ENCODE measurements at regions not wholly inside any gene's neighbourhood (a gene's known extent, or its start where the extent isn't known, plus 50 kb on each side); places are given as distances from the start of the nearest gene placed in this dataset.

- no peak overlapping the region for H3K27ac ChIP-seq (ENCODE audit: low read depth in 1 of 3, low read length in 2 of 3)
- DNase-seq (no peak), FAIRE-seq (peak; percentile 57)
- H3K9me3 ChIP-seq (ENCODE audit: control insufficient read depth in 2 of 2, insufficient read depth in 1 of 2, low read depth in 1 of 2, low read length in 1 of 2), result peaks cover 0 to 4% of the 10 kb centered on the region in 2 donors
- no peak overlapping the region for H3K4me3 ChIP-seq (ENCODE audit: low read depth in 1 of 3, low read length in 3 of 3)
- no peaks in the 10 kb centered on the region for H3K27me3 ChIP-seq (ENCODE audit: control insufficient read depth in 3 of 3, insufficient read depth in 3 of 3, low read length in 3 of 3)
- no peaks in the 10 kb centered on the region for H3K36me3 ChIP-seq (ENCODE audit: control insufficient read depth in 3 of 3, insufficient read depth in 2 of 3, low read depth in 1 of 3, low read length in 3 of 3)
- 17 to 44% (median 32%) methylated on average over 1 of the region's 1 CpG for WGBS, 3 donors
- no peaks in the 10 kb centered on the region for H3K4me1 ChIP-seq (ENCODE audit: control insufficient read depth in 3 of 3, insufficient read depth in 2 of 3, low read depth in 1 of 3, low read length in 2 of 3)
Observed at GRCh38 chr4:184575306-184575705, 73.9 kb downstream of the CASP3 start.

GRCh38 chr4:184574861-184575260 is 74.4 kb downstream of the CASP3 start:
- Histone ChIP-seq H3K4me1 (ENCODE audit: control insufficient read depth in 3 of 3, insufficient read depth in 2 of 3, low read depth in 1 of 3, low read length in 2 of 3) (no peaks in the 10 kb centered on the region), H3K9me3 (ENCODE audit: control insufficient read depth in 2 of 2, insufficient read depth in 1 of 2, low read depth in 1 of 2, low read length in 1 of 2) (no peaks in the 10 kb centered on the region), H3K36me3 (ENCODE audit: control insufficient read depth in 3 of 3, insufficient read depth in 2 of 3, low read depth in 1 of 3, low read length in 3 of 3) (no peaks in the 10 kb centered on the region), H3K4me3 (ENCODE audit: low read depth in 1 of 3, low read length in 3 of 3) (no peak overlapping the region), H3K27me3 (ENCODE audit: control insufficient read depth in 3 of 3, insufficient read depth in 3 of 3, low read length in 3 of 3) (no peaks in the 10 kb centered on the region), H3K27ac (ENCODE audit: low read depth in 1 of 3, low read length in 2 of 3) (no peak overlapping the region)
- 54 to 66% (median 54%) methylated on average over 5 of the region's 5 CpGs for WGBS, 3 donors
- no peak for FAIRE-seq
- no peak for DNase-seq

- H3K4me1 ChIP-seq (ENCODE audit: control insufficient read depth in 3 of 3, insufficient read depth in 2 of 3, low read depth in 1 of 3, low read length in 2 of 3), result no peaks in the 10 kb centered on the region
- no peaks in the 10 kb centered on the region for H3K36me3 ChIP-seq (ENCODE audit: control insufficient read depth in 3 of 3, insufficient read depth in 2 of 3, low read depth in 1 of 3, low read length in 3 of 3)
- no peaks in the 10 kb centered on the region for H3K9me3 ChIP-seq (ENCODE audit: control insufficient read depth in 2 of 2, insufficient read depth in 1 of 2, low read depth in 1 of 2, low read length in 1 of 2)
- FAIRE-seq (no peak), DNase-seq (no peak)
- WGBS, 3 donors, result 78 to 82% (median 79%) methylated on average over 2 of the region's 2 CpGs
- no peaks in the 10 kb centered on the region for H3K27me3 ChIP-seq (ENCODE audit: control insufficient read depth in 3 of 3, insufficient read depth in 3 of 3, low read length in 3 of 3)
- no peak overlapping the region for H3K4me3 ChIP-seq (ENCODE audit: low read depth in 1 of 3, low read length in 3 of 3)
- no peak overlapping the region for H3K27ac ChIP-seq (ENCODE audit: low read depth in 1 of 3, low read length in 2 of 3)
Observed at GRCh38 chr4:184573701-184574100, 75.5 kb downstream of the CASP3 start.

GRCh38 chr4:184568770-184569169 is 80.5 kb downstream of the CASP3 start:
- H3K4me3 ChIP-seq (ENCODE audit: low read depth in 1 of 3, low read length in 3 of 3), result no peak overlapping the region
- 36 to 58% (median 48%) methylated on average over 6 of the region's 6 CpGs for WGBS, 3 donors
- no peaks in the 10 kb centered on the region for H3K9me3 ChIP-seq (ENCODE audit: control insufficient read depth in 2 of 2, insufficient read depth in 1 of 2, low read depth in 1 of 2, low read length in 1 of 2)
- peaks cover 0 to 4% (median 3%) of the 10 kb centered on the region in 3 donors for H3K4me1 ChIP-seq (ENCODE audit: control insufficient read depth in 3 of 3, insufficient read depth in 2 of 3, low read depth in 1 of 3, low read length in 2 of 3)
- no peaks in the 10 kb centered on the region for H3K27me3 ChIP-seq (ENCODE audit: control insufficient read depth in 3 of 3, insufficient read depth in 3 of 3, low read length in 3 of 3)
- H3K27ac ChIP-seq (ENCODE audit: low read depth in 1 of 3, low read length in 2 of 3), result no peak overlapping the region
- FAIRE-seq (no peak), DNase-seq (no peak)
- H3K36me3 ChIP-seq (ENCODE audit: control insufficient read depth in 3 of 3, insufficient read depth in 2 of 3, low read depth in 1 of 3, low read length in 3 of 3), result no peaks in the 10 kb centered on the region

DNA sequence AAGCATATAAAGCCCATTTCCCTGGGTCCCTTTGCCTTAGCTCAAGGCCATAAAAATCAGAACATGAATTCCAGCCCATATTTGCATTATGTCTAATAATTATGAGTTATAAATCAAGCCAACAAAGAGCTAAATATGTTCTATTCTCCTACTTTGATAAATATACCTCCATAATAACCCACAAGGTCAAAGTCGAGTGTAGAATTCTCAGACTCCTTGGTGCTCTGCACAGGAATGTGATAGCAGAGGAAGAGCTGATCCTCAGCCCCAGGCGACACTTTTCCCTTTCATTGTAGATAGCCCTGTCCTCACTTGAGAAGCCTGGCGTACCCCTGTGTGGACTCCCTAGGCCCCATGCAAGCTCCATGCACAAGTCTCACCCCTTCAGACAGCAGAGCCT is 85.6 kb downstream of the CASP3 start:
- peaks cover 0 to 11% (median 4%) of the 10 kb centered on the region in 3 donors for H3K4me1 ChIP-seq (ENCODE audit: control insufficient read depth in 3 of 3, insufficient read depth in 2 of 3, low read depth in 1 of 3, low read length in 2 of 3)
- no peak overlapping the region for H3K4me3 ChIP-seq (ENCODE audit: low read depth in 1 of 3, low read length in 3 of 3)
- no peaks in the 10 kb centered on the region for H3K27me3 ChIP-seq (ENCODE audit: control insufficient read depth in 3 of 3, insufficient read depth in 3 of 3, low read length in 3 of 3)
- peak overlapping the region in 1 of 3 donors; percentile 16 for H3K27ac ChIP-seq (ENCODE audit: low read depth in 1 of 3, low read length in 2 of 3)
- no peaks in the 10 kb centered on the region for H3K36me3 ChIP-seq (ENCODE audit: control insufficient read depth in 3 of 3, insufficient read depth in 2 of 3, low read depth in 1 of 3, low read length in 3 of 3)
- peak; percentile 33 for FAIRE-seq
- WGBS, 3 donors, result 30 to 71% (median 50%) methylated on average over 3 of the region's 3 CpGs
- peak; percentile 61 to 66 for DNase-seq
- no peaks in the 10 kb centered on the region for H3K9me3 ChIP-seq (ENCODE audit: control insufficient read depth in 2 of 2, insufficient read depth in 1 of 2, low read depth in 1 of 2, low read length in 1 of 2)

GRCh38 chr4:184558996-184559395 is 84.6 kb upstream of the IRF2 start:
- WGBS, 3 donors, result 70 to 81% (median 75%) methylated on average over 7 of the region's 7 CpGs
- no peak overlapping the region for H3K27ac ChIP-seq (ENCODE audit: low read depth in 1 of 3, low read length in 2 of 3)
- no peak overlapping the region for H3K4me3 ChIP-seq (ENCODE audit: low read depth in 1 of 3, low read length in 3 of 3)
- no peaks in the 10 kb centered on the region for H3K36me3 ChIP-seq (ENCODE audit: control insufficient read depth in 3 of 3, insufficient read depth in 2 of 3, low read depth in 1 of 3, low read length in 3 of 3)
- peaks cover 0 to 2% of the 10 kb centered on the region in 2 donors for H3K9me3 ChIP-seq (ENCODE audit: control insufficient read depth in 2 of 2, insufficient read depth in 1 of 2, low read depth in 1 of 2, low read length in 1 of 2)
- no peak for DNase-seq
- no peak for FAIRE-seq
- no peaks in the 10 kb centered on the region for H3K27me3 ChIP-seq (ENCODE audit: control insufficient read depth in 3 of 3, insufficient read depth in 3 of 3, low read length in 3 of 3)
- H3K4me1 ChIP-seq (ENCODE audit: control insufficient read depth in 3 of 3, insufficient read depth in 2 of 3, low read depth in 1 of 3, low read length in 2 of 3), result peaks cover 3 to 15% (median 4%) of the 10 kb centered on the region in 3 donors

DNA sequence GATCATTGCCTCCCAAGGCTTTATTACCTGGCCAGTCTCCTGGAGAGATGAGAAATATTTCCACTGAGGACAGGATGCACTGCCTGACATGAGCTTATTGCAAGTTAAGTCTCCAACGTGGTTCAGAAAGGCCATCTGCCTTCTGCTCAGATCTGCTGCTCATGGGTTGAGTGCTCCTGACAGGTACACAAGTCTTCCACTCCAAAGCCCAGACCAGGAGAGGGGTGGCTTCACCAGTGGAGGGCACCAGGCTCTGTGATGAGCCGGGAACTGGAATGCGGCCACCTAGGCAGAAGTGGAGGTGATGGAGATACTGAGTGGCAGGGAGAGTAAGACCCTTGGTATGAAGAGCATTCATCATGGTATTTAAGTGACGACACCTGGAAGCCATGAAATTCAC is 79.5 kb upstream of the IRF2 start:
- peaks cover 0 to 2% of the 10 kb centered on the region in 2 donors for H3K9me3 ChIP-seq (ENCODE audit: control insufficient read depth in 2 of 2, insufficient read depth in 1 of 2, low read depth in 1 of 2, low read length in 1 of 2)
- no peaks in the 10 kb centered on the region for H3K36me3 ChIP-seq (ENCODE audit: control insufficient read depth in 3 of 3, insufficient read depth in 2 of 3, low read depth in 1 of 3, low read length in 3 of 3)
- FAIRE-seq (no peak), DNase-seq (no peak)
- H3K27me3 ChIP-seq (ENCODE audit: control insufficient read depth in 3 of 3, insufficient read depth in 3 of 3, low read length in 3 of 3), result no peaks in the 10 kb centered on the region
- peaks cover 1 to 8% (median 3%) of the 10 kb centered on the region in 3 donors for H3K4me1 ChIP-seq (ENCODE audit: control insufficient read depth in 3 of 3, insufficient read depth in 2 of 3, low read depth in 1 of 3, low read length in 2 of 3)
- no peak overlapping the region for H3K4me3 ChIP-seq (ENCODE audit: low read depth in 1 of 3, low read length in 3 of 3)
- 88 to 91% (median 88%) methylated on average over 4 of the region's 4 CpGs for WGBS, 3 donors
- no peak overlapping the region for H3K27ac ChIP-seq (ENCODE audit: low read depth in 1 of 3, low read length in 2 of 3)

- no peaks in the 10 kb centered on the region for H3K36me3 ChIP-seq (ENCODE audit: control insufficient read depth in 3 of 3, insufficient read depth in 2 of 3, low read depth in 1 of 3, low read length in 3 of 3)
- no peaks in the 10 kb centered on the region for H3K9me3 ChIP-seq (ENCODE audit: control insufficient read depth in 2 of 2, insufficient read depth in 1 of 2, low read depth in 1 of 2, low read length in 1 of 2)
- no peak overlapping the region for H3K27ac ChIP-seq (ENCODE audit: low read depth in 1 of 3, low read length in 2 of 3)
- H3K4me1 ChIP-seq (ENCODE audit: control insufficient read depth in 3 of 3, insufficient read depth in 2 of 3, low read depth in 1 of 3, low read length in 2 of 3), result peaks cover 3 to 29% (median 3%) of the 10 kb centered on the region in 3 donors
- H3K4me3 ChIP-seq (ENCODE audit: low read depth in 1 of 3, low read length in 3 of 3), result no peak overlapping the region
- no peak for FAIRE-seq
- DNase-seq, result no peak
- 59 to 85% (median 83%) methylated on average over 3 of the region's 3 CpGs for WGBS, 3 donors
- no peaks in the 10 kb centered on the region for H3K27me3 ChIP-seq (ENCODE audit: control insufficient read depth in 3 of 3, insufficient read depth in 3 of 3, low read length in 3 of 3)
Observed at GRCh38 chr4:184550476-184550875, 76.1 kb upstream of the IRF2 start.

DNA sequence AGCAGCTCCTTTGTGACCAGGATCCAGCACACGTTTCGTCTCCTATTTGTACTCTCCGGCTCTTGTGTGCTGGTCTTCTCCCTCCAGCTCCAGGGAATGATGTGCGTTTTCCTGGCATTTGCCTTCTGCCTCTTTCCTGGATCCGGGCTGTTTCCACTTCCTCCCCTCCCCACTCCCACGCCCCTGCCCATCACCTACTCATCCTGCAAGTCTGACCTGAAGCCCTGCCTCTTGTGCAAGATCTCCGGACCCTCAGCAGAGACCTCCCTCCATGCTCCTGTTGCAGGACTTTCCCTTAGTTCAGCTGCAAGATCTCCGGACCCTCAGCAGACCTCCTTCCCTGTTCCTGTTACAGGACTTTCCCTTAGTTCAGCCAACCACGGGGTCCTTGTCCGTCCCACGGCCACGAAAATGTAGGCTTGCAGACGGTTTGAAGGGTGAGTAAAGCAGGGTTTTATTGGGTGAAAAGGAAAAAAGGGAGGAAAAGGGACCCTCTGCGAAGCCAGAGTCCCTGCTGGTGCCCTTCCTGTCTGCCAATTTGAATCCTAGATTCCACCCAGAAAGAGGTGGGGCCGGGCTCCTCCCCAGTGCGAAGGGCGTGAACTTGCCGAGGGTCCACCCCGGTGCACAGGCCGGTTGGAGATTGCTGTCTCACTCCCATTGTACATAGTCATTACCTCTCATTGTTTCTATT is 74.4 kb upstream of the IRF2 start:
- peak overlapping the region; percentile 72 to 87 (median 73) for H3K27ac ChIP-seq (ENCODE audit: low read depth in 1 of 3, low read length in 2 of 3)
- FAIRE-seq (no peak), DNase-seq (peak; percentile 80 to 92)
- H3K36me3 ChIP-seq (ENCODE audit: control insufficient read depth in 3 of 3, insufficient read depth in 2 of 3, low read depth in 1 of 3, low read length in 3 of 3), result no peaks in the 10 kb centered on the region
- H3K9me3 ChIP-seq (ENCODE audit: control insufficient read depth in 2 of 2, insufficient read depth in 1 of 2, low read depth in 1 of 2, low read length in 1 of 2), result no peaks in the 10 kb centered on the region
- WGBS, 3 donors, result 15 to 45% (median 43%) methylated on average over 20 of the region's 20 CpGs
- H3K27me3 ChIP-seq (ENCODE audit: control insufficient read depth in 3 of 3, insufficient read depth in 3 of 3, low read length in 3 of 3), result no peaks in the 10 kb centered on the region
- peak overlapping the region in 2 of 3 donors; percentile 17 to 62 for H3K4me3 ChIP-seq (ENCODE audit: low read depth in 1 of 3, low read length in 3 of 3)
- peaks cover 0 to 30% (median 4%) of the 10 kb centered on the region in 3 donors for H3K4me1 ChIP-seq (ENCODE audit: control insufficient read depth in 3 of 3, insufficient read depth in 2 of 3, low read depth in 1 of 3, low read length in 2 of 3)

Measured in small intestine (tissue), 7 donors.